HG02678 (cell line): ENCODE measurements at regions not wholly inside any gene's neighbourhood (a gene's known extent, or its start where the extent isn't known, plus 50 kb on each side); places are given as distances from the start of the nearest gene placed in this dataset.
A peak's percentile ranks its signal among the peaks of the same experiment; 100 is the strongest.
"Not testable (repeated sequence)": the region's sequence is repeated elsewhere in the genome, so short reads cannot be mapped to it uniquely, and the experiment has no call there.

Experiments
- ATAC-seq: cut with Tn5 transposase; IDR thresholded peaks from one replicate; pipeline ENCODE4 v1.9.1; 2021; ENCODE audit warnings: mild to moderate bottlenecking, moderate library complexity; ENCODE audit not compliant: unreplicated experiment

DNA sequence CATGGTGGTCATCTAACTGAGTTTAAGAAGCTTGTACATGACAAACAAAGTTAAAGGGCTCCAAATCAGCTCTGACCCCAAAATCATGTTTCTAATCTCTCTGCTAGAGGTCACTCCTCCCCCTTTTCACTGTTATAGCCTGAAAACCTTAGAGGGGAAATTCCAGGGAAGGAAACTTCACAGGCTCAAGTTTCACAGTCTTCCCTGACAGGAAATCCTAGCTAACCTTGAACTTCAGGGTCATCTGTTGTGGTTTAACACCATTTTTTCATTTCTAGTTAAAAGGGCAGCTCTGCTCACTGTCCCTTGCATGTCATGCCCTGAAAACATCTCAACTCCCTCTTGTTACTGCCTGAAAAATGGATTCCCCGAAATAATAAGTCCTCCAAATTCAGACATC, 104.4 kb upstream of the BMP2 start:
- ATAC-seq, result peak; percentile 53

DNA sequence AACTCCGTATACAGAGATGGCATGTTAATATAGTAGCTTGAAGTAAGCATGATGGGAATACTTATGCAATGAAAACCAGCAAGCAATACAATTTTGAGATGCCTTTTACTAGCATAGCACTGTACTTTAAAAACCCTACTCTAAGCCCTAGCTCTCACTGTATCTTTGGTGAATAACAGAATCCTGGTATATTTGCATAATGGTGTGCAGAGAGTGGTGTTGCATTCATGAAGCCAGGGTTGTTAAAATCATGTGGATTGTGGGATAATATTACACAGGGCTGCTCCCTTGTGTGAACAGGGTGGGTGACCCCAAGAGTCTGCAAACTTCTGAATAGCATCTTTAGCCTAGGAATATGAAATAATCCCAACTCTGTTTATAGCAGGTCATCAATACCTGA, 105.2 kb upstream of the BMP2 start:
- ATAC-seq, result no peak

DNA sequence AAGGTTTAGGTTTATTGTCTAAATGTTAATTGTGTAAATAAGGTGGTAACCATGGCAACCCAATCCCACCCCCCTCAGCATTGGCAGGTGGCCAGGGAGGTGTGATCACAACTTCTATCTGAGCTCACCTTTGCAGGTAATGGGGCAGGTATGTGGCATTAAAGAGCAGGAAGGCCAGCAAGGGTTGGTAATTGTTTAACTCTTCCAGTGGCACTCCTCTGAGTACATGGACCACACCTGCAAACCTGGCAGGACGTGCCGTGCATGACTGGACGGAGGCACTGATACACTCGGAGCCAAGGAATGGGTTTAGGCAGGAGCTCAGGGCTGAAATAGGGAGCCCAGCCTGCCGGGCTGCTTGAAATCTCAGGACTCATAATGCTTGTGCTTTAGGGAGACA, 107.0 kb upstream of the BMP2 start:
- ATAC-seq, result no peak

DNA sequence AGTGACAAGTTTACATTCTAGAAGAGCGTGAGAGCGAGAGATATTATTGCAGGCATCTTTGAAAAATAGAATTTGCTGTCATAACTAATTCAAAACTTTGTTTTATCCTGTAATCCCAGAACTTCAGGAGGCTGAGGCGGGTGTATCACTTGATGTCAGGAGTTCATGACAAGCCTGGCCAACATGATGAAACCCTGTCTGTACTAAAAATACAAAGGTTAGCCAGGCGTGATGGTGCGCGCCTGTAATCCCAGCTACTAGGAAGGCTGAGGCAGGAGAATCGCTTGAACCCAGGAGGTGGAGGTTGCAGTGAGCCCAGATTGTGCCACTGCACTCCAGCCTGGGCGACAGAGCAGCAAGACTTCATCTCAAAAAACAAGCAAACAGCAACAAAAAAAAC, 108.6 kb upstream of the BMP2 start:
- not testable (repeated sequence) for ATAC-seq

DNA sequence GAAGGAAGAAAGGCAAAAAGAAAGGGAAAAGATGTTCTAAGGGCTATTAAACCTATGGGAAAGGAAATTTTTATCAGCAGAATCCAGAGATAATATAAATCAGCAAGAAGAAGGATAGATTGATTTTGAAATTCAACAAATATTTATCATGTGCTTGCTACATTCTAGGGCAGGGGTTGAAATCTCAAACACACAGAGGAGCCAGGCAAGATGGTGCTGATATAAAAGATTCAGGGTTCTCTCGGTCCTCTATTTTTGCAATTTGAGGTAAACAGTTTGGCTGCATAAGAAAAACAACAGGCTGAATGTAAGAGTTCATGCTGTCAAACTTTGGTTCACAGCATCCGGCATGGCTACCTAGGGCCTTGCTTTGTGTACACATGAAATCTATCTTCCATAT, 109.6 kb upstream of the BMP2 start:
- ATAC-seq, result no peak

DNA sequence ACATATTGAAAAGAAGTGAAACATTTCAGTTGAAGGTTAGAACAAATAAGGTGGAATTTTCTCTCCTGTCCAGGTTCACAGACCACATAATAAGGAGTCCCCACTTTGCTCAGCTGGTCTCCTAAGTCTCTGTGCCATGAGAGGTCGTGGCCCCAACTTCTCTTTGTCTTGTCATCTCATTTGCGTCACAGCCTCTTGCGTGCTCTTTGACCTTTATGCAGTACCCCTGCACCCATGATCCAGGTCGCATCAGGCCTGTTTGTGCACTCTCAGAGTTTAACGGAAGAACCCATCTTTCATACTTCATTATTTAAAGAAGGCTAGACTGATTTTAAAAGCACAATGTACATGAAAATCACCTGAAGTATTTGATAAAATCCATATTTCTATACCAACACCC, 110.4 kb upstream of the BMP2 start:
- no peak for ATAC-seq

DNA sequence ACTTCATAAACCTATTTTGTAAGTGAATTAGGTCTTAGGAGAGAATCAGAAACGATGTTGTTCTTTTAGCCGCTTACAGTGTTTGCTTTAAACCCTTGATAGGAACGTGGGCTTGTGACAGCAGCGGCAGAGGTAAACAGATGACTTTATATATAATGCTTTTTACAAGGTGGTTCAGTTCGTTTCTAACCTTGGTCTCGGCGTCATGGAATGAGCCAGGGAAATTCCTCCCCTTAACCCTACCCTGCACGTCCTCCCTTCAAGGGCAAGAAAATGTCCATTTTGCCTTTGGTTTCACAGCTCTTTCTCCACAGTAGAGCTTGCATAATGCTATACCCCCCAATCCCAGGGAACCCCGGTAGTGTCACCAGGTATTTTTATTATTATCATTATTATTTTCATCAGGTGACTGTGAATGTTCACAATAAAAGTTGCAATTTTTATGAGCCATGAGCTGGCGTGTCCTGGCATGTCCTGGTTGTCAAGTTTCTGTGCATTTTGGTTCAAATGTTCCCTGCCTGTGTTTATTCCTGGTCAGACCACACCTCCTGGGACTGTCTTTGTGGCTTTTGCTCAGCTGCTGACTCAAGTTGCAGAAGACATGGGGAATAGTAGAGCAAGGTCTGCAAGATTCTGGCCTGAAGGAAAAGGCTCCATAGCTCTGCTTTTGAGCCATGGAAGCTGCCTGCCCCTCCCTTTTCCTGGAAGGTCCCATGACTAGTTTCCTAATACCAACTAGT, 112.8 kb upstream of the BMP2 start:
- no peak for ATAC-seq

DNA sequence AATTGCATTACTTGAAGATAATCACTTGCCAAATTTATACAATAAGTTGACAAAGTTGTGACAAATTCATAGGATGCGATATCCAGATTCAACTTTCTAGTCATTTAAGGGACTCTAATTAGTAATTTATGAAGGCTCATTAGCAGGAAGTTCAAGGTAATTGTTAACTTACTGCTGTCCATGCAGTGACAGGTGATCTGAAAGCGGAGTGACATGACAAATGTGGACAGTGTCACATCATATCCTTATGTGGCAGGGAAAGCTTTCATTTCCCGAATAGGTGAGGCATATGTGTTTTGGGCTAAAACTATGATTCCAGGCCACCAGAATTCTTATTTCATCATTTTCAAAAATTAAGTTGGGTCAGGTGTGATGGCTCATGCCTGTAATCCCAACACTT, 115.9 kb upstream of the BMP2 start:
- peak; percentile 79 for ATAC-seq

DNA sequence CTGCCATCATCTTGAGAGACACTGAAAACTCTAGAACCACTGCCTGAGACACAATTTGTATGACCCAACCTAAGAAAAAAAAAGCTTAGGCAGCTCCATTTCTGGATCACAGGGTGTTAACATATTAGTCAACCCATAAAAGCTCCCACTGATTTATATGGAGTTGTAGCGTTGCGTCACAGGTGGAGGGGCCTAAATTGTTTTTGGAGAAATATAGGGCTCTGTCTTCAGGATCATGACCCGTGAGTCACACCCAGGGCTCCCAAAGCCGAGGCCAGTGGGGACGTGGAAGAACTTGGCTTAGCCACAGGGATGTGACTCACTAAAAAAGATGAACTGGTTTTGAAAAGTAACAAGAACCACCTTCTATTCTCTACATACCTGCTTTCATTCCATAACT, 116.5 kb upstream of the BMP2 start:
- no peak for ATAC-seq

DNA sequence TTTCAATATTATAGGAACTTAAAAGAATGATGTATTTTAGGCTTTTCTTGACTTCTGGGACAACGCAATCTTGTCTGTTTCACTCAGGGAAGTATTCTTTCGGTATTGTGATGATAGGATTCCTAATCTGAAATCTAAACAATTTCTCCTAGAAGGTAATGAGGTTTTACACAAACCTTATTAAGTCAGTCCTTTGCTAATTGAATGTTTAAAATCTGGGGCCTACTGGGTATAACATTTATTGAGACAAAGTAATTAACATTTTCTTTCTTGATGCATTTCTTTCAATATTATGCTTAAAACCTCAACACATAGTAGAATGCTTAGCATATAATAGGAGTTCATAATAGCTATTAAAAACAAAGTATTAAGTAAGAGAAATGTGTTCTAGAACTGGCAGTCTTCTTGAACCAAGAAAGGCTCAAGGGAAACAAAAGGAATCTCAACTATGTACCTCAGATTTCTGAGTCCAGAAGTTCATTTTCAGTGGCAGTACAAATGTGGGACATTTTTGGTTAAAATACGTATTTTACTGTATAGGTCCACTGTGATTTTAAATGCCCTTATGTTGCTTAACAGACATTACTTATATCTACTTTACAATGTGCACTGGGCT, 121.4 kb upstream of the BMP2 start:
- ATAC-seq, result no peak

DNA sequence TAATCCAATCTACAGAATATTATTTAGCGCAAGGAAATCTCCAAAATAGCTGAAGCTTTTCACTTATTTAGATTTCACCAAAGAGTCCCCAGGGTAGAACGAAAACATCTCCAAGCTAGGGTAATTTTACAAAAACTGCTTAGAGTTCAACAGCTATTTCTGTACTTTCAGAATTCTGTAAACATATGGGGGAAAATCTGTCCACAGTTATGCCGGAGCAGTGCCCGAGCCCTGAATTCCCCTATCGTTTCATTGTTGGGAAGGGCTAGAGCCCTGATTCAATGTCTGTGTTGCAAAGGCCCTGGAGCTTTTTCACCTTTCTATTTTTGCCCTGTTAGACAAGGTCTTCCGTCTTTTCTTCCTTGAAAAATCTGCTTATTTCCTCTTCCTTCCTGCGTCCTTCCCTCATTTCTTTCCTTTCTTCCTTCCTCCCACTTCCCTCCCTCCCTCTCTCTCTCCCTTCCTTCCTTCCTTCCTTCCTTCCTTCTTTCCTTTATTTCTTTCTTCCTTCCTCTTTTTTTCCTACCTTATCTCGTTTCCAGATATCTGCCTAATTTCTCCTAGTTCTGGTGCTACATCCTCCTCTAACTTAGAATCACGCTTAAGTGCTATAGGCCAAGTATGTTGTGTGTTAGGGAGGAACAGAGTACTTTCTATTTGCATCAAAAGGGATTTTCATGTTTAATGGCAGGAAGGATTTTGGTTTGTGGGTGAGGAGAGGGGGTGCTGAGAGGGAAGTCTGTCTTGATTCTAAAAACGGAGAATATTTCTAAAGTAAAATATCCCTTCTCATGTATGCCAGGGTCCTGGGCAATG, 122.5 kb upstream of the BMP2 start:
- no peak for ATAC-seq

DNA sequence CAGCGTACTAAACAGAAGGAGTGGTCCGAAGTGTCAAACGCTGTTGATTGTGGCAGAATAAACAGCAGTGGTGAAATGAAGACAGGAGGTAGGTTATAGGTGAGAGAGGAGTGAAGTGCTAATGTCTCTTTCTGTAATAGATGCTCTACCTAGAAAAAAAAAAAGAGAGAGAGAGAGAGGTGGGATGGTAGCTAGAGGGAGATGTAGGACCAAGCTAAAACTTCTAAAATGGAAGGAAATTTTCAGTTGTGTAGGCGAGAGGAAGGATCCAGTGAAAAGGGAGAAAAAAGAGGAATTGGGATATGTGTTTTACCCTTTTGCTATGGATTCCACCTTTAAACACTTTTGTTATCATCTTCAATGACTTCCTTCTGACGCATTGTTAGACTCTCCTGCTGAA, 126.5 kb upstream of the BMP2 start:
- ATAC-seq, result no peak

DNA sequence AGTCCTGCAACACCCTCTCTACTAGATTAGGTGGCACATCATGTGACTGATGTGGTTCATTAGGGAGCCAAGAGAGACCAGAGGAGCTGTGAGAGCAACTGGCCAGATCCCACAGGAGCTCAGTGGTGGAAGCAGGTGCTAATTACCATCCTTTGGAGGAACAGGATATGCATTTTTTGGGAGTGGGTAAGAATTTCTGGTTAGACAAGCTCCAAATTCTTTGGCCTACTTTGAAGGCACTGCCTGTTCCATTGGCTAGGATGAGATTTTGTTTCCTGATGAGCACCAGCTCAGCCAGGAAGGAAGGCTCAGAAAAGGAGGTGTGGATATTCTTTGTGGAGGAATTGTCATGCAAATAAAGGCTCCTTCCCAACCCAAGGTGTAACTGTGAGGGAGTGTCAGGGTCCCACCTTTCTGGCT, 130.3 kb upstream of the BMP2 start:
- ATAC-seq, result no peak

DNA sequence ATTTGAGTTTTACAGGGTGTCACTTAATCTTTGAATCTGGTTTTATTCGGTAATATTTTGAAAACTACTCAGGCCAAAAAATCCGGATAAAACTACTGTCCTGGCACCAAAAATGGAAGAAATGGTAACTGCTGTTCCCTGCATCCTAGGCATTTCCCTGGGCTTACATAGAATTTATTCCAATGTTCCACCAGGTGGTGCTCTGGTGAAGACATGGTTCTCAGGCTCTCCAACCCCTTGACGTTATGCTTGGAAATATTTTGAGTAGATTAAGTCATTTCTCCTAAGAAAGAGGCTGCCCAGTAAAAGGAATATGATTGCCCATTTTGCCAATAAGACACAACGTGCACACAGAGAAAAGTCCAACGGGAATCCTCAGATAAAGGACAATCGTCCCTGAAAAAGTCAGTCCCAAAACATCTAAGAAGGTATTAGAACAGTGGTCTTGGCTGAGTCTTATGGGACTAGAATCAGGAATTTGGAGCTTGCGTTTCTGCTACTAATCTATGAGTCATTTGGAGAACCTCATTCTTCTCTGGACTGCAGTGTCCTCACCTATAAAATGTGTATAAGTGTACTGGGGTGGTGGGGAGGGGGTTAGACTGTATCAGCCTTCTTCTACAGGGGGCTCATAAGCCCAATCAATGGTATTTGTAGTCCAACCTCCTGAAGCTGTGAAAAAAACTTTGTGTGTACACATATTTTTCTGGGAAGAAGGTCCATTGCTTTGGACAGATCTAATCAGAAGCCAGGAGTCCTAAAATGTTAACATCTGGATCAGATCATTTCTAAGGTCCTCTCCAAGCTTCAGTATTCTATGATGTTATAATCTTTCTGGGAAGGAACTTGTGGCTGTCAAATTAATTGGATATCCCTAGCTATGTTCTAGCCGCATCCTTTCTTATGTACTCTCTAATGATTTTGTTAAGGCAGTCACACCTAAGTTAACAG, 131.0 kb upstream of the BMP2 start:
- ATAC-seq, result no peak

DNA sequence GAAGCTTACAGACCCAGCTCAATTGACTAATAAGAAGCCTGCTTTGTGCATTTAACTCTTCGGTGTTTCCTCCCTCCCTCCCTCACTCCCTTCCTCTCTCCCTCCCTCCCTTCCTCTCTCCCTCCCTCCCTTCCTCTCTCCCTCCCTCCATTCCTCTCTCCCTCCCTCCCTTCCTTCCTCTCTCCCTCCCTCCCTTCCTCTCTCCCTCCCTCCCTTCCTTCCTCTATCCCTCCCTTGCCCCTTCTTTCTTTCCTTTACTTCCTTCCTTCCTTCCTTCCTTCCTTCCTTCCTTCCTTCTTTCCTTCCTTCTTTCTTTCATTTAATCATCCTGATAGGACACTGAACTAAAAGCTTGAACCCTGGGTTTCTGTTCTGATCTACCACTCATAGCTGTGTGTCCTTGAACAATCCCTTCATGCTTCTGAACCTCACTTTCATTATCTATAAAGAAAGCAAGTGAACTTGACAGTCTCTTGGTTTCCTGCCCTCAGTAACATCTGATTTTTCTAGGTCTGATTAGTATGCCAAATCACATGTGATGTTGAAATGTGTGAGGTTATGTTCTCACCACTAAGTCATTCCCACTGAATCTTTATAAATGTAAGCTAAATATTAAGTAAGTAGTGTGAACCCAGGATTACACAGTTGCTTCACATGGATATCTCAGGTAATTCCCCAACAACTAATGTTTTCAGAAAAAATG, 132.3 kb upstream of the BMP2 start:
- peak; percentile 76 for ATAC-seq

DNA sequence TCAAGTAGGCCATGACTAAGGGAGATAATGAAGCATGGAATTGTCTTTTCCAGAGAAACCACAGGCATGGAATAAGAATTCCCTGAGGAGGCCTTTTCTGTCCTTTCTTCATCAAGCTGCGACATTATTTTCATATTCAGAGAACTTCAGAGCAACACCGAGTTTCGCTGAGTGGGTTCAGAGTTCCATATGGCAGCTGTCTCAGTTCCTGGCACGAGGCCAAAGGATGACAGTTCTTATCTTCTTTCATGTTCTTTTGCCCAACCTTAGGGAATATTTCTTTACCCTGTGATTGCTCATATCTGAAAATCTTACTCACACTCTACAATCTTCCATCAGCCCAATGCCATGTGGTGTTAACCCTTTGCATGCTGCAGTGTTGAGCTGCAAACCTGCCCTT, 135.3 kb upstream of the BMP2 start:
- ATAC-seq, result no peak

DNA sequence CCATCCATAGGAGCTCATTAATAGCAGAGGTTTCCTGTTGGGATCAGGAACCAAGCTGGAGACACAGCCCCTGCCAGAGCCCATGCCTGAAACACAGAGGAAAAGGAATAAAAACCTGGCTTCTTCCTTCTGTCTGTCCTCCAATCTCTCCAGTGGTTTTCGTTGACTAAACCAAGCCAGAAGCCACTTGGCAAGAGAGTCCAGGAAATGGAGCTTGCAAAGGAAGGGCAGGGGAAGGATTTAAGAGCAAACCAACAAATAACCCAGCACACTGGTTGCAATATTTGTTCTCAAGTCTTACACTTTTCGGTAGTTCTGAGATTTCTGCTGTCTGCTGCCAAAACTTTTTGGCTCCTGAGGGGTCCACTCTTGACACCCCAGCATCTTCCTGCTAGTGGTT, 137.0 kb upstream of the BMP2 start:
- ATAC-seq, result no peak

DNA sequence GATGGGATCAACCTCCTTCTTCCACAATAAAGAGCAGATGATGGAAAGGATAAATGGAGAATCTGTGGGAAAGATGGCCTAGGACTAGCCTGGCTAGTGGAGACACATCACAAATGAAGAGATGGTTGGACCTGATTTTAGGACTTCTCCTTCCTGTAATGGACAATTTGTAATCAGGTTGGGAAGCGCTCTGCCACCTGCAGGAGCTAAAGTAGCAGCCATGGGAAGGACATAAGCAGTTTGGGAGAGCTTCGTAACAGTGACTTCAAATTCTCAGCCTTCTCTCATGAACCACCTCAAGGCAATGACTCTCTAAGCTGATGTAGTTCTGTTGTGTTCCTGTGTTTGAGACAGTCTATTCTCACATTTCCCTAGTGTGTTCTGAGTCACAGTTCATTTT, 137.9 kb upstream of the BMP2 start:
- ATAC-seq, result no peak

DNA sequence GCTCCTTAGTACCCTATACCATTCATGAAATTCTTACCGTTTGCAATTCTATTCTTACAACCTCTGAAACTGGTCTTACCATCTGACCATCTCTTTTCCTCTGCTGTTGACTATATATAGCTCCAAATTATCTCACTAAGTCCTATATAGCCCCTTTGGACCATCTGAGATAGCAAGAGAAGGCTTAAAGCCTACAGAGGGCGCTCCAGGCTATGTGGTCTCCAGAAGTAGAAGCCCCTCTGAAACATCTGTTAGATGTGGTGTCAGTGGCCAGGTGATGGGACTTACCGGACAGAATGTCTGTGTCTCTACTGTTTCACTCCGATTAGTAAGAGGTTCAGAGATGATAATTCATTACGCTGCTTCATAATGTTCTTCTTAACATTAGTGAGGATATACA, 140.7 kb upstream of the BMP2 start:
- no peak for ATAC-seq

DNA sequence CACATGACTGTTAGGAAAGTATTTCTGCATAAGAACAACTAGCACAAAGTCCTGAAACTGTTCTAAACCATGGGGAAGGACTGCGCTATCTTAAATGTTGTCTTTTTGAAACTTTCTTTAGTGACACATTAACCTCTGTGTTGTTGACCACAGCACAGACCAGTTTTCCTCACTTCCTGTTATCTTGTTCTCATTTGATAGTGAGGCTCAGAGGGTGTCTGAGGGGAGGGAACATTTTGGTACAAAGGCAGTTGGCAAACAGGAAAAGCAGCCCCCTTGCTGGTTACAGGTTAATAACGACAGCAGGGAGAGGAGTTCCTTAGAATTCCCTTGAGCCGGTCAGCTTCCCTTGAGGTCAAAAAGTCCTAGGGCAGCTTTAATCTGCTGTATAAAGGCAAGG, 143.5 kb upstream of the BMP2 start:
- ATAC-seq, result peak; percentile 99
